HFFc6 (cell line): ENCODE measurements at regions not wholly inside any gene's neighbourhood (a gene's known extent, or its start where the extent isn't known, plus 50 kb on each side); places are given as distances from the start of the nearest gene placed in this dataset.

Source experiments
- DNase-seq: peaks from one replicate; pipeline ENCODE4 v3.0.0-alpha.2; 2018
- H3K27ac Mint-ChIP-seq: 2 replicates; pipeline ENCODE4 v1.8.0; 2020; ENCODE audit warnings: mild to moderate bottlenecking, mixed read lengths
- H3K27me3 Mint-ChIP-seq: 2 replicates; pipeline ENCODE4 v1.8.0; 2021; ENCODE audit warnings: mild to moderate bottlenecking, moderate library complexity, mixed read lengths; ENCODE audit not compliant: insufficient read depth
- H3K36me3 Mint-ChIP-seq: 2 replicates; pipeline ENCODE4 v1.8.0; 2021; ENCODE audit warnings: low read depth, mixed read lengths
- H3K4me1 Mint-ChIP-seq: 2 replicates; pipeline ENCODE4 v1.8.0; 2020; ENCODE audit warnings: low read depth, mixed read lengths
- H3K4me3 Mint-ChIP-seq: 2 replicates; pipeline ENCODE4 v1.8.0; 2020; ENCODE audit warnings: mild to moderate bottlenecking, moderate library complexity, mixed read lengths
- H3K9me3 Mint-ChIP-seq: 2 replicates; pipeline ENCODE4 v1.8.0; 2020; ENCODE audit warnings: mild to moderate bottlenecking, mixed read lengths
- TF ChIP-seq, protein P1 (sequence below): fragments of 200-600 bp; sonication (generic); IDR thresholded peaks from 2 replicates; pipeline ENCODE4 v1.5.0; 2021; ENCODE audit warnings: antibody characterized with exemption, mild to moderate bottlenecking

GRCh38 chr18:56307354-56308170 is 330.8 kb downstream of the TXNL1 start:
- TF ChIP-seq, protein P1, sequence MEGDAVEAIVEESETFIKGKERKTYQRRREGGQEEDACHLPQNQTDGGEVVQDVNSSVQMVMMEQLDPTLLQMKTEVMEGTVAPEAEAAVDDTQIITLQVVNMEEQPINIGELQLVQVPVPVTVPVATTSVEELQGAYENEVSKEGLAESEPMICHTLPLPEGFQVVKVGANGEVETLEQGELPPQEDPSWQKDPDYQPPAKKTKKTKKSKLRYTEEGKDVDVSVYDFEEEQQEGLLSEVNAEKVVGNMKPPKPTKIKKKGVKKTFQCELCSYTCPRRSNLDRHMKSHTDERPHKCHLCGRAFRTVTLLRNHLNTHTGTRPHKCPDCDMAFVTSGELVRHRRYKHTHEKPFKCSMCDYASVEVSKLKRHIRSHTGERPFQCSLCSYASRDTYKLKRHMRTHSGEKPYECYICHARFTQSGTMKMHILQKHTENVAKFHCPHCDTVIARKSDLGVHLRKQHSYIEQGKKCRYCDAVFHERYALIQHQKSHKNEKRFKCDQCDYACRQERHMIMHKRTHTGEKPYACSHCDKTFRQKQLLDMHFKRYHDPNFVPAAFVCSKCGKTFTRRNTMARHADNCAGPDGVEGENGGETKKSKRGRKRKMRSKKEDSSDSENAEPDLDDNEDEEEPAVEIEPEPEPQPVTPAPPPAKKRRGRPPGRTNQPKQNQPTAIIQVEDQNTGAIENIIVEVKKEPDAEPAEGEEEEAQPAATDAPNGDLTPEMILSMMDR, result no peak
- no peak overlapping the region for H3K4me3 Mint-ChIP-seq
- H3K36me3 Mint-ChIP-seq, result no peaks in the 10 kb centered on the region
- no peak for DNase-seq
- no peaks in the 10 kb centered on the region; the same call in none of the 2 replicates for H3K27me3 Mint-ChIP-seq
- peaks cover 8% of the 10 kb centered on the region for H3K4me1 Mint-ChIP-seq
- no peaks in the 10 kb centered on the region for H3K9me3 Mint-ChIP-seq
- H3K27ac Mint-ChIP-seq, result no peak overlapping the region

GRCh38 chr18:56306797-56307196 is 331.6 kb downstream of the TXNL1 start:
- DNase-seq, result no peak
- Mint-ChIP-seq H3K27me3 (no peaks in the 10 kb centered on the region; the same call in none of the 2 replicates), H3K27ac (no peak overlapping the region), H3K4me1 (peaks cover 8% of the 10 kb centered on the region), H3K9me3 (no peaks in the 10 kb centered on the region), H3K4me3 (no peak overlapping the region), H3K36me3 (no peaks in the 10 kb centered on the region)
- TF ChIP-seq, protein P1, result no peak

- H3K36me3 Mint-ChIP-seq, result no peaks in the 10 kb centered on the region
- no peak for DNase-seq
- no peaks in the 10 kb centered on the region; the same call in none of the 2 replicates for H3K27me3 Mint-ChIP-seq
- H3K27ac Mint-ChIP-seq, result no peak overlapping the region
- no peaks in the 10 kb centered on the region for H3K9me3 Mint-ChIP-seq
- peaks cover 8% of the 10 kb centered on the region for H3K4me1 Mint-ChIP-seq
- TF ChIP-seq, protein P1, result no peak
- no peak overlapping the region for H3K4me3 Mint-ChIP-seq
These were observed 332.8 kb downstream of the TXNL1 start for GRCh38 chr18:56305583-56305982.

- no peak for DNase-seq
- no peaks in the 10 kb centered on the region for H3K9me3 Mint-ChIP-seq
- TF ChIP-seq, protein P1, result no peak
- no peaks in the 10 kb centered on the region; the same call in 1 of the 2 replicates for H3K27me3 Mint-ChIP-seq
- peaks cover 9% of the 10 kb centered on the region for H3K4me1 Mint-ChIP-seq
- no peak overlapping the region for H3K27ac Mint-ChIP-seq
- H3K4me3 Mint-ChIP-seq, result no peak overlapping the region
- no peaks in the 10 kb centered on the region for H3K36me3 Mint-ChIP-seq
These were observed 336.2 kb downstream of the TXNL1 start for GRCh38 chr18:56302156-56302555.

DNA sequence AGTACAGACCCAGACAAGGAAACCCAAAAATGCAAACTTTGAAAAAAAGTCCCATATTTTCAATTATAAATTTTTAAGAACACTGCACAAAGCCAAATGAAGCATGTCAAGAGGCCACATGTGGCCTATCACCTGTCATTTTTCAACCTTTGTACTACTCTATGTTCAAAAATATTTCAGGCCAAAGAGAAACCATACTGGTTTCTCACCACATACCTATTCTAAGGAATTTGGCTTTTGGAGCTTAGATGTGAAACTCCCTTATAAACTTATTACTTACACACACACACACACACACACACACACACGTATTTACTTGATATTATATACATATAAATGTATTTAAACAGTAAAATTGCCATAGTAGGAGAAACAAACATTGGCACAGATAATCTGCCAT is 338.7 kb downstream of the TXNL1 start:
- no peak for DNase-seq
- TF ChIP-seq, protein P1, result no peak
- H3K9me3 Mint-ChIP-seq, result no peaks in the 10 kb centered on the region
- peaks cover 9% of the 10 kb centered on the region for H3K4me1 Mint-ChIP-seq
- no peaks in the 10 kb centered on the region for H3K36me3 Mint-ChIP-seq
- H3K4me3 Mint-ChIP-seq, result no peak overlapping the region
- no peaks in the 10 kb centered on the region; the same call in 1 of the 2 replicates for H3K27me3 Mint-ChIP-seq
- no peak overlapping the region for H3K27ac Mint-ChIP-seq
